RCC 7860 (cell line): ENCODE measurements at regions not wholly inside any gene's neighbourhood (a gene's known extent, or its start where the extent isn't known, plus 50 kb on each side); places are given as distances from the start of the nearest gene placed in this dataset.
A peak's percentile ranks its signal among the peaks of the same experiment; 100 is the strongest.
"Not testable (repeated sequence)": the region's sequence is repeated elsewhere in the genome, so short reads cannot be mapped to it uniquely, and the experiment has no call there.

Experiments used
- DNase-seq: peaks from one replicate; pipeline ENCODE4 v3.0.0-alpha.2; 2015; ENCODE audit warnings: low spot score
- FAIRE-seq: peaks from 2 replicates; lab custom pipeline; 2012; peaks lifted over from hg19 to GRCh38; lab: Jason Lieb, UNC

DNA sequence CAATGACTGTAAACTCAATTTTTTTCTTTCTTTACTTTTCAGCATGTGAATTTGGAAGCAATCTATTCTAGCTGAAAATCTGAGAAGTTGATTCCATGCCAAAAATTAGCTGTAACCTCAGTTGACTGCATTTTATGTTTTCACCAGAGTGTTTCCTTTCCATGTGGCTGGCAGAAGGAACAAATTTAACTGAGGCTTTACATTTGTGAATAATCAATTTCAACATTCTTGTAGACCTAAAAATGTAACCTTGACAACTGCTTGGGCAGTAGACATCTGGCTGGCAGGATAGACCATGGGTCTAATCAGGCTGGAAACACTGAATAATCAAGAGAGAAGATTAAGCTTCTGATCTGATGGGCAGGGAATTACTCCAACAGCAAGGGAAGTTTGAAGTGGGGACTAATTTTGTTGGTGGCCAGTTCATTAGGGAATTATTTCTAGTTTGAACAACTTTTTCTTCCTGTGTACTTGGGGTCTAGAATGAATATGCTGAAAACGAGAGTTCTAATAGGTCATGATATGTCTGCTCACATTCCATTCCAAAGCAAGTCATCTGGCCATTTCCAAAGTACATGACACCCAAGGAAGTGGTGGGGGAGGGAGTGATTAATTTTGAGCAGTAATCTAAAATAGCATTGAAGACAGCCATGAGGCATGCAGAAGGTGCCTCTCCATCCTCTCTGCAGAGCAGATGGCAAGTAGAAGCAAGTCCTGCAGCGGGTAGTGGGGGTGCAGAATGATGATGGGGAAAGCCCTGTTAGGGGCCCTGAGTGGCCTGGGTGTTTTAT, 68.2 kb downstream of the ATP23 start:
- FAIRE-seq (no peak), DNase-seq (no peak)

DNA sequence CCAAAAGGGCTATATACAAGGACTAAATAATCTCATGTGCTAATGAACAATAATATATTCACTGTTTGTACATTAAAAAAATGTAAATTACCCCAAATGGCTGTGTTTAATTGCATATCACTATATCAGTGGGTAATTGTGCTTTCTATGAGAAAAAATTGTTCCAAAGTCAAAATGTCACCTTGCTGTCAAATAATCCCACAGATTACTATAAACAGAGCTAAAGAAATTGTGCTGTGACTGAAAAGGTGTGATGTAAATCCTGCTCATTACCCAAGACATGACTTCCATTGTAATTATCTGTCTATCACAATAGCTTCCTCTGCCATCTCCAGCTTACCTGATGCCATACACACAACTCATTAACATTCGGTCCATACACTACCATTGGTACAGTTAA, 70.3 kb downstream of the ATP23 start:
- no peak for DNase-seq
- FAIRE-seq, result no peak

GRCh38 chr12:58022379-58023020, 81.1 kb downstream of the ATP23 start:
- not testable (repeated sequence) for DNase-seq, FAIRE-seq

GRCh38 chr12:58025431-58025830, 84.1 kb downstream of the ATP23 start:
- no peak for FAIRE-seq
- no peak for DNase-seq

DNA sequence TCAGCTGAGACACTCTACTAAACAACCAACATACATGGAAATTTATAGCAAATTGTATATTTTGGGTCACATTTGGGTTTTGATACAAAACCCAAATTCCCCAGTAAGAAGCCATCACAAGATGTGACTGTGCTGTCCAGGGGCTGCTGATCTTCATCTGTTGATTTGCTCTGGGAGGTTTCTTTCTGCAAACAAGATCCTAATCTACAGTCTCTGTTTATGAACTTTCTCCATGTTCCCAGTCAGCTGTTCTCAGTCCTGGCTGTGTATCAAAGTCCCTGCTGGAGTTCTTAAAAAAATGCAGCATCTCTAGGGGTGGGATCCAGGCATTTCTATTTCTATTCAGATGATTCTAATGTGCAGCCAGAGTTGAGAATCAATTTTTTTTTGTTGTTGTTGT, 85.1 kb downstream of the ATP23 start:
- no peak for FAIRE-seq

DNA sequence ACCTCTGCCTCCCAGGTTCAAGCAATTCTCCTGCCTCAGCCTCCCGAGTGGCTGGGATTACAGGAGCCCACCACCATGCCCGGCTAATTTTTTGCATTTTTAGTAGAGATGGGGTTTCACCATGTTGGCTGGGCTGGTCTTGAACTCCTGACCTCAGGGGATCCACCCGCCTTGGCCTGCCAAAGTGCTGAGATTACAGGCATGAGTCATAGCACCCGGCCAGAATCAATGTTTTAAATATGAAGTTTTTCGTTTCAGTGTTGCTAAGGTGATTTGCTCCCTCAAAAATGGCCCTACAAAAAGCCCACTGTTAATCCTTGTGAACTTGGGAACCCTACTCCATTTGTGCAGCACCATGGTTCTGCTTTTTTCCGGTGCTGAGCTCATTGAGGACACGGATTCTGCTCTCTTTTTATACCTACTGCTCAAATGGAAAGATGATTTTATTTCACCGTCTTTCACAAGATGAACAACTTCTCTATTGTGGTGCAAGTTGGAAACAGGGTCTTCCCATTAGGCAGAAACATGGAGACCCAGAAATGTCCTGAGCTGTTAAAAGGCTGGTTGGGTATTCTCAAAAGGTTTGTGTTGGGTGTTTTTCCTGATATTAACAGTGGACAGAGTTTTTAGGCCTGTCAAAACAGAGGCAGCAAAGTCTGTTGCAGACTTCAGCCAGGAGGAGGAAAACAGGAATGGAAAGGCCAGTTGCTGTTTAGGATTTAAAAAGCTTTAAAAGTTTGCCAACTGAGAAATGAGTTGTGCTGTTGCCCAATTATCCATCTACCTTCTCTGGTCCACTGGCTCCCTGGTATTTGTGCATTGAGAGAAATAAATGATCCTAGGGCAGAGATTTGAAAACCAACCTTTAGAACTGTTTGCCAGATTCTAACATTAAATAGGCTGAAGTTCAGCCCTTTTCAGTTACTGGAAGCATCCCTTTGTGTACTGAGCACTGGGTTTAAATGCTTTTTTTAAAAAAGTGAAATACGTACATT, 85.8 kb downstream of the ATP23 start:
- no peak for DNase-seq
- FAIRE-seq, result no peak

More for the DNA sequence above, 85.1 kb downstream of the ATP23 start:
- no peak for DNase-seq

- FAIRE-seq, result no peak
These were observed 86.9 kb downstream of the ATP23 start for GRCh38 chr12:58028294-58028693.

DNA sequence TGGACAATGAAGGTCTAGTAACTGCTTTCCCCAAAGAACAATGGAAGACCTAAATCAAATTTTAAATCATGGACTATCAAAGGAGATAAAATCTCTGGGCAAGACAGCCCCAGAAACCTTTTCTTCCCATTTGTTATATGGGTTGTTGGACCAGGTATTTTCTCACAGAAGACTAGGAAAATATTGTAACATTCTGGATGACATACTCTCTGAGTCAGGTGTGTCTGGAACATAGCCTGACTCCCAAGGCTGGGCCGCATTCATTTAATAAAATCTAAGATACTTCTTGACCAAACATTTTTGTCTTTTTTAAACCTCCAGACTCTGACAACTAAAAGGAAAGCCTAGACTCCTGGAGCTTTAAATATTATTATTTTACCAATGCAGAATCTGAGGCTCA, 87.9 kb downstream of the ATP23 start:
- FAIRE-seq, result no peak
- DNase-seq, result no peak

More at GRCh38 chr12:58028294-58028693, 86.9 kb downstream of the ATP23 start:
- DNase-seq, result no peak

- DNase-seq (peak; percentile 61), FAIRE-seq (no peak)
These were observed 89.4 kb downstream of the ATP23 start for GRCh38 chr12:58030566-58031279.

DNA sequence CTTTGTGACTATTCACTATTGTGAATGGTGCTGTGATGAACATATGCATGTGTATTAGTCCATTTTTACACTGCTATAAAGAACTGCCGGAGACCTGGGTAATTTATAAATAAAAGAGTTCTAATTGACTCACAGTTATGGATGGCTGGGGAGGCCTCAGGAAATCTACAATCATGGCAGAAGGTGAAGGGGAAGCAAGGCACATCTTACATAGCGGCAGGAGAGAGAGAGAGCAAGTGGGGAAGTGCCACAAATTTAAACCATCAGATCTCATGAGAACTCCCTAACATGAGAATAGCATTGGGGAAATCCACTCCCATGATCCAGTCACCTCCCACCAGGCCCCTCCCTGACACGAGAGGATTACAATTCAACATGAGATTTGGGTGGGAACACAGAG, 90.8 kb downstream of the ATP23 start:
- DNase-seq, result no peak
- no peak for FAIRE-seq

GRCh38 chr12:58033831-58034230, 92.5 kb downstream of the ATP23 start:
- DNase-seq, result no peak
- no peak for FAIRE-seq

- DNase-seq (no peak), FAIRE-seq (no peak)
These were observed 92.9 kb downstream of the ATP23 start for GRCh38 chr12:58034311-58034710.

- FAIRE-seq, result no peak
- no peak for DNase-seq
These were observed 93.3 kb downstream of the ATP23 start for GRCh38 chr12:58034712-58035111.

DNA sequence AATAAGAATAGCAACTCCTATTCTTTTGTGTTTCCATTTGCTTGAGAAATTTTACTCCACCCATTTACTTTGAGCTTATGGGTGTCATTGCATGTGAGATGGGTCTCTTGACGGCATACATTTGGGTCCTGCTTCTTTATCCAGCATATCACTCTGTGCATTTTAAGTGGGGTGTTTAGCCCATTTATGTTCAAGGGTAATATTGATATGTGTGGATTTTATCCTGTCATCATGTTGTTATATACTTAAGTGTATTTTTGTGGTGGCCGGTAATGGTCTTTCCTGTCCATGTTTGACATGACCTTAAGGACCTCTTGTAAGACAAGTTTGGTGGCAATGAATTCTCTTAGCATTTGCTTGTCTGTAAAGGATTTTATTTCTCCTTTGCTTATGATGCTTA, 100.1 kb downstream of the ATP23 start:
- FAIRE-seq (no peak), DNase-seq (no peak)

DNA sequence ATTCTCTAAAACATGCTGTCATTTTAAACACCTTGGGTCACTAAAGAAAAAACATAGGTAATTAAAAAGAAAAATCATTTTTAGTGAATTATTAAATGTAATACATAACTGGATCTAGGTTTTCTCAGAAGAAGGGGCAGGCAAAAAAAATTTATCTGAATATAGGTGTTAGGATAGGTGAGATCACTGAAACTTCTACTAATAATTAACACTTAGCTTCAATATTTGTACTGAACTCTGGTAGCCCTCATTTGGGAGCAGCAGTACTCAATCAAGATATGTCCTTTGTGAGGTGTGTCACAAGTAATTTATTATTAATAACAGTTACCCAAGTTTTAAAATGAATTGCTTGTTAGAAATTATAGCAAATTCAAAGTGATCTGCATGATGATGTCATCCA, 103.6 kb downstream of the ATP23 start:
- DNase-seq (no peak), FAIRE-seq (no peak)

DNA sequence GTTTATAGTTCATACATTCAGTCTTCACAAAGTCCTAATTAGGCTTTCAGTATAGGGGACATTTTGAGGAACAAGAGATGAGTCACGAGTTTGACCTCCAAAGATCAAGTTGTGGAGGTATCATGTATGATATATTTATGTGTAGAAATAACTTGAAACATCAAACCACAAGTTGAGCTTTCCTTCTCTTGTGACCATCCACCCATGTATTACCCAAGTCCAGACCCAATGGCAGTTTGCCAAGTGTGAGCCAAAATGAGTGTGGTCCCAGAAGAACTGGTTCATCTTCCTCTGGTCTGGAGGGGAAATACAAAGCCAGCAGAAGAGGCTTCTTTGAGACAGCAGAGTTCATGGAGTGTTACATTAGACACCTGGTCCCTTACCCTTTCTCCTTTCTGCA, 104.9 kb downstream of the ATP23 start:
- FAIRE-seq (no peak), DNase-seq (no peak)

DNA sequence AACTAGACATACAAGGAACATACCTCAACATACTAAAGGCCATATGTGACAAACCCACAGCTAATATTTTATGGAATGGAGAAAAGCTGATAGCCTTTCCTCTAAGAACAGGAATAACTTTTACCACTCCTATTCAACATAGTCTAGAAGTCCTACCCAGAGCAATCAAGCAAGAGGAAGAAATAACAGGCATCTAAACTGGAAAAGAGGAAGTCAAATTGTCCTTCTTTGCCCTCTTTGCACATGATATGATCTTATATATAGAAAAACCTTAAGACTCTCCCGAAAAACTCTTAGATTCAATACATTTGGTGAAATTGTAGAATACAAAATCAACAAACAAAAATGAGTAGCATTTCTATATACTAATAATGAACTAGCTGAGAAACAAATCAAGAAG, 110.0 kb downstream of the ATP23 start:
- DNase-seq (no peak), FAIRE-seq (no peak)

DNA sequence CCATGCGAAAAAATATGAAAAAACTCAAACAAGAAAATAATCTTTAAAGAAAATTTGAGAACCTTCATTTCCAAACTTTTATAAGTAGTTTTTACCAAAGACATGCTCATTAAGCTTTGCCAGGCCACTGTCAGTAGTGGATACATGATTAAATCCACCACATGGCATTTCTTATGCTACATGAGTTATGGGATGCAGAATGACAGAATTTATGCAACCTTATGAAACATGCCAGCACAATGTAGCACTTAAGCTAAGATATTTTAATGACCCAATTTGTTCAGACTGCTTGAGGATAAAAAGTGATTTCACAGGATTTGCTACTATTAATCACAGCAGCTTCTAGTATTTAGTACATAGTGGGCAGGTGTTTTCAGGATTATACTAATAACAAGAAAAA, 123.3 kb downstream of the ATP23 start:
- DNase-seq, result no peak
- no peak for FAIRE-seq

DNA sequence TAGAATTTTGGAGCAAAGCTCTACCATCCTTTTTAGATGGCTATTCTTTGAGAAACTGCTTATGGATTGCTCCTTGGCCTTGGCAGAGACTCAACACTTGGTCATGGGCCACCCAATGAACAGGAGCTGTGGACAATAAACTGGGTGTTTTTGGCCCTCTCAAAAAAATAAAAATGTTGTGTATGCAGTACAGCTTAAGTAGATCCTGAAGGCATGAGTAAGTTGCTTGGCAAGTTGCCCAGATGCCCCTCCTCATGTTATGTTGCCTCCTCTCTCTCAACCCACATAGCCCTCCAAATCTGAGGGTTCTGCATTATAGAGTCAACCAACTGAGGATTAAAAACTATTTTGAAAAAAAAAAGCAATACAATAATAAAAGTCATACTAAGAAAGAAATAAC, 124.9 kb downstream of the ATP23 start:
- FAIRE-seq (no peak), DNase-seq (no peak)

DNA sequence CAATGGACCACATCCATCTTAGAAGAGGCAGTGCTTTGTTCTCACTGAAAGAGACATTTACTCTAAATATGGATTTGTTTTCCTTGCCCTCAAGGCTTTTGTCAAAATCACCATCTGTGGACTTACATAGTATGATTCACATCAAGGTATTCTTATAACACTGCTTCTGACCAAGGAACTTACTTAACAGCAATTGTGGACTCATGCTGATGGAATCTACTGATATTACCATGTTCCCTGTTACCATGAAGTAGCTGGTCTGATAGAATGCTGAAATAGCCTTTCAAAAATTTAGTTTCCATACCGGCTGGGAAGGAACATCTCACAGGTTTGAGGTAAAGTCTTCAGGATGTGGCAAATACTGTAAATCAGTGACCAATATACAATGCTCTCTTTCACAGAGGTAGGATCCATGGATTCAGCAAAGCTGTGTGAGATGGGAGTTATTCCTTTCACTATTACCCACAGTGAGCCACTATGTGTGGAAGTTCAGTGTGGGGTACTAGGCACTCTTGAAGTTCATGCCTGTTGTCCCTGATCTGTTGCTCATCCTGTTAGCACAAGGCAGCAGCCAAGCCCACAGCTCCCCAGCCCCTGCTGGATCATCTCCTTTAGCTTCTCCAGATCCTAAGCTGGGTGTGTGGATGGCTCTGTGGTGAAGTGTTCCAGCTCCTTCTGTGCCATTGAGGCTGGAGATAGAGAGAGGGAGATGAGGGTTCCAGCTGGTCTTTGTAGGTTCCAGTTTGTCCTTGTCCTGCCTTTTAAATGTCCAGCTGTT, 126.4 kb downstream of the ATP23 start:
- DNase-seq, result peak; percentile 72
- FAIRE-seq, result no peak
